ENCODE measurements at regions not wholly inside any gene's neighbourhood (a gene's known extent, or its start where the extent isn't known, plus 50 kb on each side); places are given as distances from the start of the nearest gene placed in this dataset.

DNA sequence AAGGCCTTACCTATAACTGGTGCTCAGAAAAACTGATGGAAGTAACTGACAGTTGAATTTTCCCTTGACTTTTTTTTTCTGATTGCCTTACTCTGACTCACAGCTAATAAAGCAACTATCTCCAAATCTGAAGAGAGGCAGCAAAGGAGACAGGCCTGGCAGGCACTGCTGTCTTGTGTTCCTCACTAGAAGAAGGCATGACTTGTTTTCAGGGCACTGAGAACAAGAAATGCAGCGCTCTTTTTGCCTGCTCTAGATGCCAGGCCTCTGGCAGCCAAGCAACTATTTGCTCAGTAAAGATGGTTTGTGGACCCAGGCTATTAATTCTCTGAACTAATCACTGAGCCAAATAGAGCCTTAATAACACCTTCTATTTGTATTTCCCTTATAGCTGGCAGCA lies 155.1 kb downstream of the PRDM13 start:
- in situ Hi-C loops (cut with HindIII; ENCODE audit: low sequenced_read_pairs): no loop called here
- H3K4me3 ChIP-seq (ENCODE audit: low read depth, low read length): no peak overlapping the region
- DNase-seq (ENCODE audit: low read depth): no peak
- TF ChIP-seq, protein P1, sequence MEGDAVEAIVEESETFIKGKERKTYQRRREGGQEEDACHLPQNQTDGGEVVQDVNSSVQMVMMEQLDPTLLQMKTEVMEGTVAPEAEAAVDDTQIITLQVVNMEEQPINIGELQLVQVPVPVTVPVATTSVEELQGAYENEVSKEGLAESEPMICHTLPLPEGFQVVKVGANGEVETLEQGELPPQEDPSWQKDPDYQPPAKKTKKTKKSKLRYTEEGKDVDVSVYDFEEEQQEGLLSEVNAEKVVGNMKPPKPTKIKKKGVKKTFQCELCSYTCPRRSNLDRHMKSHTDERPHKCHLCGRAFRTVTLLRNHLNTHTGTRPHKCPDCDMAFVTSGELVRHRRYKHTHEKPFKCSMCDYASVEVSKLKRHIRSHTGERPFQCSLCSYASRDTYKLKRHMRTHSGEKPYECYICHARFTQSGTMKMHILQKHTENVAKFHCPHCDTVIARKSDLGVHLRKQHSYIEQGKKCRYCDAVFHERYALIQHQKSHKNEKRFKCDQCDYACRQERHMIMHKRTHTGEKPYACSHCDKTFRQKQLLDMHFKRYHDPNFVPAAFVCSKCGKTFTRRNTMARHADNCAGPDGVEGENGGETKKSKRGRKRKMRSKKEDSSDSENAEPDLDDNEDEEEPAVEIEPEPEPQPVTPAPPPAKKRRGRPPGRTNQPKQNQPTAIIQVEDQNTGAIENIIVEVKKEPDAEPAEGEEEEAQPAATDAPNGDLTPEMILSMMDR (IDR thresholded peaks at IDR 0.05; ENCODE audit: low read depth, low read length, missing control alignments): no peak

DNA sequence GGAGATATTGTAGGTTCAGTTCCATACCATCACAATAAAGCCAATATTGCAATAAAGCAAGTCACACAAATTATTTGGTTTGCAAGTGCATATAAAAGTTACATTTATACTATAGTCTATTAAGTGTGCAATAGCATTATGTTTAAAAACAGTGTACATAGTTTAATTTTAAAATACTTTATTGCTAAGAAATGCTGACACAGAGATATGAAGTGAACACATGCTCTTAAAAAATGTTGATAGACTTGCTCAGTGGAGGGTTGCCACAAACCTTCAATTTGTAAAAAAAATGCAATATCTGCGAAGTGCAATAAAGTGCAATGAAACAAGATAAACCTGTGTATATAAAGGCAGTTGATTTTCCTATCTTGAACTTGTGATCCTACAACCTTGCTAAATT lies 161.5 kb downstream of the PRDM13 start:
- TF ChIP-seq, protein P1 (IDR thresholded peaks at IDR 0.05; ENCODE audit: low read depth, low read length, missing control alignments): no peak
- in situ Hi-C loops (cut with HindIII; ENCODE audit: low sequenced_read_pairs): no loop called here
- H3K4me3 ChIP-seq (ENCODE audit: low read depth, low read length): no peak overlapping the region
- no peak for DNase-seq (ENCODE audit: low read depth)

DNA sequence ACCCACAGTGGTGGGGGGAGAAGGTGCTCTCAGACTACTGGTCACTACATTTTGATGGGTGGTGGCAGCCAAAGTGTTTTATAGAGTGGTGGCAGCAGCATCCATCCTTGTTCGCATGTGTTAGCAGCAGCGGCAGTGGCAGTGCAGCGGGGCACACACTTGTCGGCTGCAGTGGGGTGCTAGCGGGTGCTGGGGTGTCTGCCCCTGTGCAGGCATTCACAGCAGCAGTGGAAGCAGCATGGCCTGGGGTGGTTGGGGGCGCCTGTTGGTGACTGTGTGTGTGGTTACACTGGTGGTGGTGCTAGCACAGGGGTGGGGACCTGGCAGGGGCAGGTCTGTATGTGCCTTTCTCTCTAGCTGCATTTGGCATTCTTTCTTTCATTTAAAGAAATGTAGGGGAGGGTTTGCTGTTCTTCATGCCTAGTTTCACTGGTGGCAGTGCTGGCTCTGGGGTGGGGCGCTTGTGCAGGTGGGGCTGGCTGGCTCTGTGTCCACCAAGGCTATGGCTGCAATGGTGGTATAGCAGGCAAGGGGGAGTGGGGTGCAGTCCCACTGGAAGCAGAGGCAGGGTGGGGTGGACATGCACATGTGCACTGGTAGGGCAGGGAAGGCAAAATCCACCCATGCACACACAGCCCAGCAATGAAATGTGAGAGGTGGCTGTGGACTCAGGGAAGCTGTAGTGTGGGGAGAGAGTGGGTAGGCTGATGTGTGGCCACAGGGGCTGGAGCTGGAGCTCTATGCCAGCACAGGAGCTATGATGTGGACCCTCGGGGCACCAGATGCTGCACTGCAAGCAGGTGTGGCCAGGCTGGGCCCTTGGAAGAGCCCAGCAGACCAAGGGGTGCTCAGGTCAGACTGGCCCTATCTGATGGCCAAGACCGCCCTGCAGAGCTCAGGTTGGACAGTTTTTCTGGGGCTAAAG lies 173.3 kb downstream of the PRDM13 start:
- TF ChIP-seq, protein P1 (IDR thresholded peaks at IDR 0.05; ENCODE audit: low read depth, low read length, missing control alignments): no peak
- H3K4me3 ChIP-seq (ENCODE audit: low read depth, low read length): no peak overlapping the region
- no peak for DNase-seq (ENCODE audit: low read depth)
- in situ Hi-C loops (cut with HindIII; ENCODE audit: low sequenced_read_pairs): no loop called here

GRCh38 chr6:99780556-99780885 lies 173.9 kb downstream of the PRDM13 start:
- in situ Hi-C loops (cut with HindIII; ENCODE audit: low sequenced_read_pairs): no loop called here
- no peak for DNase-seq (ENCODE audit: low read depth)
- TF ChIP-seq, protein P1 (IDR thresholded peaks at IDR 0.05; ENCODE audit: low read depth, low read length, missing control alignments): no peak
- H3K4me3 ChIP-seq (ENCODE audit: low read depth, low read length): no peak overlapping the region

- in situ Hi-C loops (cut with HindIII; ENCODE audit: low sequenced_read_pairs): no loop called here
- no peak overlapping the region for H3K4me3 ChIP-seq (ENCODE audit: low read depth, low read length)
- DNase-seq (ENCODE audit: low read depth): no peak
- TF ChIP-seq, protein P1 (IDR thresholded peaks at IDR 0.05; ENCODE audit: low read depth, low read length, missing control alignments): no peak
Measured at GRCh38 chr6:99789767-99790166, 183.1 kb downstream of the PRDM13 start.

- no peak overlapping the region for H3K4me3 ChIP-seq (ENCODE audit: low read depth, low read length)
- DNase-seq (ENCODE audit: low read depth): no peak
- in situ Hi-C loops (cut with HindIII; ENCODE audit: low sequenced_read_pairs): no loop called here
- TF ChIP-seq, protein P1 (IDR thresholded peaks at IDR 0.05; ENCODE audit: low read depth, low read length, missing control alignments): no peak
Measured at GRCh38 chr6:99790679-99791078, 184.0 kb downstream of the PRDM13 start.
